Skeletal muscle satellite cell (primary cell): ENCODE measurements at regions not wholly inside any gene's neighbourhood (a gene's known extent, or its start where the extent isn't known, plus 50 kb on each side); places are given as distances from the start of the nearest gene placed in this dataset.

Source experiments
- H3K27me3 ChIP-seq: 2 replicates; pipeline ENCODE4 v1.7.0; 2013; ENCODE audit warnings: low read length; ENCODE audit not compliant: control insufficient read depth, insufficient read depth
- H3K36me3 ChIP-seq: 2 replicates; pipeline ENCODE4 v1.7.0; 2013; ENCODE audit warnings: mild to moderate bottlenecking, control low read depth, low read length; ENCODE audit not compliant: insufficient read depth
- H3K4me1 ChIP-seq: 2 replicates; pipeline ENCODE4 v1.7.0; 2013; ENCODE audit warnings: low read length; ENCODE audit not compliant: control insufficient read depth, insufficient read depth
- H3K4me2 ChIP-seq: 2 replicates; pipeline ENCODE4 v1.7.0; 2013; ENCODE audit warnings: mild to moderate bottlenecking, low read length
- H3K4me3 ChIP-seq: 2 replicates; pipeline ENCODE4 v1.7.0; 2013; ENCODE audit warnings: low read length
- H3K9ac ChIP-seq: 2 replicates; pipeline ENCODE4 v1.7.0; 2013; ENCODE audit warnings: mild to moderate bottlenecking, low read depth, low read length, moderate library complexity
- H3K9me3 ChIP-seq: replicated peaks from 2 replicates; pipeline ENCODE4 v1.7.0; 2013; ENCODE audit warnings: mild to moderate bottlenecking, control low read depth, low read length

GRCh38 chr7:156459582-156459981 is 181.0 kb upstream of the RNF32 start:
- no peaks in the 10 kb centered on the region for H3K4me1 ChIP-seq

GRCh38 chr7:156459067-156459466 is 181.5 kb upstream of the RNF32 start:
- Histone ChIP-seq H3K4me1 (no peaks in the 10 kb centered on the region), H3K9me3 (peaks cover 3% of the 10 kb centered on the region), H3K4me3 (no peak overlapping the region), H3K9ac (no peak overlapping the region), H3K4me2 (no peak overlapping the region), H3K27me3 (no peaks in the 10 kb centered on the region), H3K36me3 (no peaks in the 10 kb centered on the region)

More at GRCh38 chr7:156459582-156459981, 181.0 kb upstream of the RNF32 start:
- H3K4me3 ChIP-seq = no peak overlapping the region
- H3K9ac ChIP-seq = no peak overlapping the region
- no peaks in the 10 kb centered on the region for H3K27me3 ChIP-seq
- H3K4me2 ChIP-seq = no peak overlapping the region
- H3K36me3 ChIP-seq = no peaks in the 10 kb centered on the region
- H3K9me3 ChIP-seq = peaks cover 3% of the 10 kb centered on the region

DNA sequence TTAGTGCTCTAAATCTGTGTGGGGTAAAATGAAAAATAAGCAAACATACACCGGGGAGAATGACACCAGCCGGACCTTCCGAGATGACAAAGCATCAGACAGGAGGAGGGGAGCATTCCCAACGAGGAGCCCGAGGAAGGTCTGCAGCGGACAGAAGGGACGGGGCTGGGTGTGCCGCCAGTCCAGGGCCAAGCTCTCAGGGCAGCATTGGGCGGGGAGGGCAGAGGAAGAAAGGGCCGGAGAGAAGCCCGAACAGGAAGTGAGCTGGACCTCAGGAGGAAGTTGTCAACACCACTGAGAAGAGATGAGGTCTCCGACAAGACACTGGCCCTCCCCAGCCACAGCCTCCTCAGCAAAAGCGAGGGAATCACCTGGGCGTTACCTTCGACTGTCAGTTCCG is 182.6 kb upstream of the RNF32 start:
- Histone ChIP-seq H3K9me3 (peaks cover 3% of the 10 kb centered on the region), H3K4me3 (no peak overlapping the region), H3K27me3 (no peaks in the 10 kb centered on the region), H3K9ac (no peak overlapping the region), H3K36me3 (no peaks in the 10 kb centered on the region), H3K4me1 (no peaks in the 10 kb centered on the region), H3K4me2 (no peak overlapping the region)

DNA sequence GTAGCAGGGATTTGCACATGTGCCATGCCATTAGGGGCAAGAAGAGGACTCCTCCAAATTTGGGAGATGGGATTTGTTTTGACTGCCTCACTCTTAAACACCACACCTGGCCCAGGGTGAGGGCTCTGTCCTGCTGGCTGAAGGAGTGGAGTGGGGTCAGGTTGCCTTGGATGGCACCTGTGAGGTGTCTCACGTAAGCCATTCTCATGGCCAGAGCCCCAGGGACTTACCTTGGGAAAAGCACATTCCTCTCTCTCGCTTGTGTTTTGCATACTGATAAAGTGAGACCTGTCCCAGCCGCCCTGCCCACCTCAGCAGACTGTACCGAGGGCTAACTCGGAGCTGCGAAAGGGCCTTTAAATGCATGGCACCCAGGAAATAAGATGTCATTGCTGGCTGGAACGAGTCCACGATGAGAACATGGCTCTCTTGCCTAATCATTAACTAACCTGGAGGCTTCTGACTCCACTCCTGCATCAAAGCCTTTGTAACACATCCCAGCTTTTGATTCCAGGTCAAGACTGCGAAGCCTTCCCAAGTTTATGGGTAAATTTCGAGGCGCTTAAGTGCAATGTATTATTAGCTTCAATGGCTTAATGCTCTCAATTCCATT is 184.0 kb upstream of the RNF32 start:
- no peaks in the 10 kb centered on the region for H3K4me1 ChIP-seq
- no peak overlapping the region for H3K4me3 ChIP-seq
- peaks cover 3% of the 10 kb centered on the region for H3K9me3 ChIP-seq
- no peak overlapping the region for H3K9ac ChIP-seq
- no peaks in the 10 kb centered on the region for H3K27me3 ChIP-seq
- H3K36me3 ChIP-seq = no peaks in the 10 kb centered on the region
- H3K4me2 ChIP-seq = no peak overlapping the region

- peaks cover 3% of the 10 kb centered on the region for H3K9me3 ChIP-seq
- no peaks in the 10 kb centered on the region for H3K27me3 ChIP-seq
- no peaks in the 10 kb centered on the region for H3K36me3 ChIP-seq
- no peak overlapping the region for H3K4me3 ChIP-seq
- H3K9ac ChIP-seq = no peak overlapping the region
- H3K4me2 ChIP-seq = no peak overlapping the region
- no peaks in the 10 kb centered on the region for H3K4me1 ChIP-seq
These were observed 184.5 kb upstream of the RNF32 start for GRCh38 chr7:156456032-156456431.

- Histone ChIP-seq H3K9ac (no peak overlapping the region), H3K36me3 (no peaks in the 10 kb centered on the region), H3K4me3 (no peak overlapping the region), H3K9me3 (peaks cover 7% of the 10 kb centered on the region), H3K27me3 (no peaks in the 10 kb centered on the region), H3K4me1 (no peaks in the 10 kb centered on the region), H3K4me2 (no peak overlapping the region)
These were observed 190.1 kb upstream of the RNF32 start for GRCh38 chr7:156450473-156450872.

DNA sequence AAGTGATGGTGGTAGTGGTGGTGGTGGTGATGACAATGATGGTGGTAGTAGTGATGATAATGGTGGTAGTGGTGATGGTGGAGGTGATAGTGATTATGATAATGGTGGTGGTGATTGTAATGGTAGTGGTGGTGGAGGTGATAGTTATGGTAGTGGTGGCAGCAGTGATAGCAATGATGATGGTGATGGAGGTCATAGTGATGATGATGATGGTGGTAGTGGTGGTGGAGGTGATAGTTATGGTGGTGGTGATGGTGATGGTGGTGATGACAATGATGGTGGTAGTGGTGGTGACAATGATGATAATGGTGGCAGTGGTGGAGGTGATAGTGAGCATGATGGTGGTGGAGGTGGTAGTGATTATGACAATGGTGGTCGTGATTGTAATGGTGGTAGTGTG is 191.7 kb upstream of the RNF32 start:
- Histone ChIP-seq H3K4me1 (no peaks in the 10 kb centered on the region), H3K4me2 (no peak overlapping the region), H3K36me3 (no peaks in the 10 kb centered on the region), H3K9ac (no peak overlapping the region), H3K9me3 (peaks cover 7% of the 10 kb centered on the region), H3K4me3 (no peak overlapping the region), H3K27me3 (no peaks in the 10 kb centered on the region)

- no peak overlapping the region for H3K9ac ChIP-seq
- H3K9me3 ChIP-seq = peaks cover 12% of the 10 kb centered on the region
- no peaks in the 10 kb centered on the region for H3K36me3 ChIP-seq
- no peak overlapping the region for H3K4me2 ChIP-seq
- H3K4me1 ChIP-seq = no peaks in the 10 kb centered on the region
- H3K27me3 ChIP-seq = no peaks in the 10 kb centered on the region
- no peak overlapping the region for H3K4me3 ChIP-seq
These were observed 193.6 kb upstream of the RNF32 start for GRCh38 chr7:156446990-156447389.

GRCh38 chr7:156445997-156446761 is 194.4 kb upstream of the RNF32 start:
- Histone ChIP-seq H3K9me3 (peaks cover 15% of the 10 kb centered on the region), H3K9ac (no peak overlapping the region), H3K4me3 (no peak overlapping the region), H3K4me2 (no peak overlapping the region), H3K27me3 (no peaks in the 10 kb centered on the region), H3K4me1 (no peaks in the 10 kb centered on the region), H3K36me3 (no peaks in the 10 kb centered on the region)

DNA sequence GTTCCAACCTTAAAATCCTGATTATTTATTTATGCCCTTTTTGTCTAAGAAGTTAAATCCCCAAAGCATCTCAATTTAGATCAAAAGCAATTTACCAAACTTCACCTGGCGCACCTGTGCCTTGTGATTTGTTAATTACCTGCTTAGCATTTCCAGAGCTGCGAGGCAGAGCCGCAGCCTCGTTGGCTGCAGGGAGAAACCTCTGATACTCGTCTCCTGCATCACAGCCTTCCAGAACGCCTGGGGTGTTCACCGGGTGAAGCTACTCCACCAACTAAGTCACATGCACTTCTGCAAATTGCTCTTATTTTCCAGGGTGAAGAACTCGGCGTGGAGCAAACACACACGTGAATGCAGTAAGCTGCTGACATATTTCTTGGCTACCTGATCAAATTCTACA is 198.1 kb upstream of the RNF32 start:
- Histone ChIP-seq H3K4me1 (no peaks in the 10 kb centered on the region), H3K27me3 (no peaks in the 10 kb centered on the region), H3K9ac (no peak overlapping the region), H3K36me3 (no peaks in the 10 kb centered on the region), H3K4me3 (no peak overlapping the region), H3K4me2 (no peak overlapping the region), H3K9me3 (peaks cover 20% of the 10 kb centered on the region)

- Histone ChIP-seq H3K36me3 (no peaks in the 10 kb centered on the region), H3K4me2 (no peak overlapping the region), H3K4me3 (no peak overlapping the region), H3K9me3 (peaks cover 17% of the 10 kb centered on the region), H3K27me3 (no peaks in the 10 kb centered on the region), H3K9ac (no peak overlapping the region), H3K4me1 (no peaks in the 10 kb centered on the region)
These were observed 200.1 kb upstream of the RNF32 start for GRCh38 chr7:156440456-156440855.

GRCh38 chr7:156438011-156438410 is 202.6 kb upstream of the RNF32 start:
- Histone ChIP-seq H3K9me3 (peaks cover 14% of the 10 kb centered on the region), H3K36me3 (no peaks in the 10 kb centered on the region), H3K4me2 (no peak overlapping the region), H3K27me3 (no peaks in the 10 kb centered on the region), H3K9ac (no peak overlapping the region), H3K4me1 (no peaks in the 10 kb centered on the region), H3K4me3 (no peak overlapping the region)
